H1 (cell line): ENCODE measurements at regions not wholly inside any gene's neighbourhood (a gene's known extent, or its start where the extent isn't known, plus 50 kb on each side); places are given as distances from the start of the nearest gene placed in this dataset.

ENCODE experiments used
- KDM4A ChIP-seq: IDR thresholded peaks from one replicate; pipeline ENCODE4 v1.7.1; 2012; ENCODE audit warnings: low read depth, mild to moderate bottlenecking, moderate library complexity, low read length, inconsistent platforms; ENCODE audit not compliant: severe bottlenecking
- TF ChIP-seq, protein P1 (sequence below): fragments of 300-600 bp; sonication (generic); IDR thresholded peaks from 2 replicates; pipeline ENCODE4 v1.7.1; 2012; ENCODE audit warnings: low read length, moderate library complexity, mild to moderate bottlenecking, inconsistent platforms; ENCODE audit not compliant: insufficient replicate concordance

DNA sequence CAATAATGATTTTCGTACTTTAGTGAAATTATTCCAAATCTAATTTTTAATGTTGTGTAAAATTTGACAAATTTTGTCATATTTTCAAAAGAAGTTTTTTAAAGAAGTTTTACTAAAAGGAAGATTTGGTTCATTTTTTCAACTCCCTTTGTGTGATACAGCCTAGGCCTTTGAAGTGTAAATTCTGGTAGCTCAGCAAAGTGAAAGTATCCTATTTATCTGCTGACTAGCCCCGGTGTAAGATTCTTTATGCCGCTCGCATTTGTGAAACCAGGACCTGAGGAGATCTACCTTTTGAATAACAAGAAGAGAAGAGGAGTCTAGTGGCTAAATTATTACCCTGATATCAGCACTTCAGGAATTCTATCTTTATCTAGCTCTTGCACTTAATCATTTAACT lies 177.4 kb downstream of the JRKL start (continued):
- TF ChIP-seq, protein P1, sequence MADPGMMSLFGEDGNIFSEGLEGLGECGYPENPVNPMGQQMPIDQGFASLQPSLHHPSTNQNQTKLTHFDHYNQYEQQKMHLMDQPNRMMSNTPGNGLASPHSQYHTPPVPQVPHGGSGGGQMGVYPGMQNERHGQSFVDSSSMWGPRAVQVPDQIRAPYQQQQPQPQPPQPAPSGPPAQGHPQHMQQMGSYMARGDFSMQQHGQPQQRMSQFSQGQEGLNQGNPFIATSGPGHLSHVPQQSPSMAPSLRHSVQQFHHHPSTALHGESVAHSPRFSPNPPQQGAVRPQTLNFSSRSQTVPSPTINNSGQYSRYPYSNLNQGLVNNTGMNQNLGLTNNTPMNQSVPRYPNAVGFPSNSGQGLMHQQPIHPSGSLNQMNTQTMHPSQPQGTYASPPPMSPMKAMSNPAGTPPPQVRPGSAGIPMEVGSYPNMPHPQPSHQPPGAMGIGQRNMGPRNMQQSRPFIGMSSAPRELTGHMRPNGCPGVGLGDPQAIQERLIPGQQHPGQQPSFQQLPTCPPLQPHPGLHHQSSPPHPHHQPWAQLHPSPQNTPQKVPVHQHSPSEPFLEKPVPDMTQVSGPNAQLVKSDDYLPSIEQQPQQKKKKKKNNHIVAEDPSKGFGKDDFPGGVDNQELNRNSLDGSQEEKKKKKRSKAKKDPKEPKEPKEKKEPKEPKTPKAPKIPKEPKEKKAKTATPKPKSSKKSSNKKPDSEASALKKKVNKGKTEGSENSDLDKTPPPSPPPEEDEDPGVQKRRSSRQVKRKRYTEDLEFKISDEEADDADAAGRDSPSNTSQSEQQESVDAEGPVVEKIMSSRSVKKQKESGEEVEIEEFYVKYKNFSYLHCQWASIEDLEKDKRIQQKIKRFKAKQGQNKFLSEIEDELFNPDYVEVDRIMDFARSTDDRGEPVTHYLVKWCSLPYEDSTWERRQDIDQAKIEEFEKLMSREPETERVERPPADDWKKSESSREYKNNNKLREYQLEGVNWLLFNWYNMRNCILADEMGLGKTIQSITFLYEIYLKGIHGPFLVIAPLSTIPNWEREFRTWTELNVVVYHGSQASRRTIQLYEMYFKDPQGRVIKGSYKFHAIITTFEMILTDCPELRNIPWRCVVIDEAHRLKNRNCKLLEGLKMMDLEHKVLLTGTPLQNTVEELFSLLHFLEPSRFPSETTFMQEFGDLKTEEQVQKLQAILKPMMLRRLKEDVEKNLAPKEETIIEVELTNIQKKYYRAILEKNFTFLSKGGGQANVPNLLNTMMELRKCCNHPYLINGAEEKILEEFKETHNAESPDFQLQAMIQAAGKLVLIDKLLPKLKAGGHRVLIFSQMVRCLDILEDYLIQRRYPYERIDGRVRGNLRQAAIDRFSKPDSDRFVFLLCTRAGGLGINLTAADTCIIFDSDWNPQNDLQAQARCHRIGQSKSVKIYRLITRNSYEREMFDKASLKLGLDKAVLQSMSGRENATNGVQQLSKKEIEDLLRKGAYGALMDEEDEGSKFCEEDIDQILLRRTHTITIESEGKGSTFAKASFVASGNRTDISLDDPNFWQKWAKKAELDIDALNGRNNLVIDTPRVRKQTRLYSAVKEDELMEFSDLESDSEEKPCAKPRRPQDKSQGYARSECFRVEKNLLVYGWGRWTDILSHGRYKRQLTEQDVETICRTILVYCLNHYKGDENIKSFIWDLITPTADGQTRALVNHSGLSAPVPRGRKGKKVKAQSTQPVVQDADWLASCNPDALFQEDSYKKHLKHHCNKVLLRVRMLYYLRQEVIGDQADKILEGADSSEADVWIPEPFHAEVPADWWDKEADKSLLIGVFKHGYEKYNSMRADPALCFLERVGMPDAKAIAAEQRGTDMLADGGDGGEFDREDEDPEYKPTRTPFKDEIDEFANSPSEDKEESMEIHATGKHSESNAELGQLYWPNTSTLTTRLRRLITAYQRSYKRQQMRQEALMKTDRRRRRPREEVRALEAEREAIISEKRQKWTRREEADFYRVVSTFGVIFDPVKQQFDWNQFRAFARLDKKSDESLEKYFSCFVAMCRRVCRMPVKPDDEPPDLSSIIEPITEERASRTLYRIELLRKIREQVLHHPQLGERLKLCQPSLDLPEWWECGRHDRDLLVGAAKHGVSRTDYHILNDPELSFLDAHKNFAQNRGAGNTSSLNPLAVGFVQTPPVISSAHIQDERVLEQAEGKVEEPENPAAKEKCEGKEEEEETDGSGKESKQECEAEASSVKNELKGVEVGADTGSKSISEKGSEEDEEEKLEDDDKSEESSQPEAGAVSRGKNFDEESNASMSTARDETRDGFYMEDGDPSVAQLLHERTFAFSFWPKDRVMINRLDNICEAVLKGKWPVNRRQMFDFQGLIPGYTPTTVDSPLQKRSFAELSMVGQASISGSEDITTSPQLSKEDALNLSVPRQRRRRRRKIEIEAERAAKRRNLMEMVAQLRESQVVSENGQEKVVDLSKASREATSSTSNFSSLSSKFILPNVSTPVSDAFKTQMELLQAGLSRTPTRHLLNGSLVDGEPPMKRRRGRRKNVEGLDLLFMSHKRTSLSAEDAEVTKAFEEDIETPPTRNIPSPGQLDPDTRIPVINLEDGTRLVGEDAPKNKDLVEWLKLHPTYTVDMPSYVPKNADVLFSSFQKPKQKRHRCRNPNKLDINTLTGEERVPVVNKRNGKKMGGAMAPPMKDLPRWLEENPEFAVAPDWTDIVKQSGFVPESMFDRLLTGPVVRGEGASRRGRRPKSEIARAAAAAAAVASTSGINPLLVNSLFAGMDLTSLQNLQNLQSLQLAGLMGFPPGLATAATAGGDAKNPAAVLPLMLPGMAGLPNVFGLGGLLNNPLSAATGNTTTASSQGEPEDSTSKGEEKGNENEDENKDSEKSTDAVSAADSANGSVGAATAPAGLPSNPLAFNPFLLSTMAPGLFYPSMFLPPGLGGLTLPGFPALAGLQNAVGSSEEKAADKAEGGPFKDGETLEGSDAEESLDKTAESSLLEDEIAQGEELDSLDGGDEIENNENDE: peak; percentile 20
- no peak for TF ChIP-seq KDM4A
